ENCODE measurements at regions not wholly inside any gene's neighbourhood (a gene's known extent, or its start where the extent isn't known, plus 50 kb on each side); places are given as distances from the start of the nearest gene placed in this dataset.

DNA sequence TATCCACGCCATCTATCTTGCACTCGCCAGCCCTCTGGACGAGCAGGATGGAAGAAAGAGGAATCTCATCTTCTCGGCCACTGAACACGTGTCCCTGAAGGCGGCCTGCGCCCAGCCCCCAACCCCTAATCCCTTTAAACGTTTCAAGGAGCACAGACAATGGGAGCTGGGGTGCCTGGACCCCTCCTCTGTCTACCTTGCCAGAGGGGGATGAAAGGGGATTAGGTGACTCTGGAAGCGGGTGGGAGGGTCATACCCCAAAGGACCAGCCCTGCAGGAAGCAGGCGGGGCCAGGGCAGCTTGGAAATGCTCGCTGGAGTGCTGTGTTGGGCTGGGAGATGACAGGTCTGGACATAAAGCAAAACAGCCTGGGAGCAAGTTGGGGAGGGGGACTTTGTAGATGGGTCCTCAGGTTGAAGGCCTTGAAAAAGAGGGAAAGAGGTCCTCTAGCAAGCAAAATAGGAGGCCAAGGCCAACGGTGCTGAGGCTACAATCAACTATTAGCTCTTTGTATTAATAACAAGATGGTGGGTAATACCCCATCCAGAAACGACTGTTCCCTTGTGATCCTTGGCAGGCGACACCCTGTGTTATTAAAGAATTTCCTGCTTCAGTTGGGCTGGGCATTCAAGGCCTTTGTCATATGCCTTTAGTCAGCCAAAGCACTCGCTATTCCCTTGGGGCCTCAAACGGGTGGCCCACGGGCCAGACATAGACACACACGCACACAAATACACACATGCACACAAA, 126.5 kb upstream of the UNC5B start:
- TF ChIP-seq POLR2A (IDR thresholded peaks at IDR 0.05) (no peak), CTCF (IDR thresholded peaks at IDR 0.05) (no peak)
